Neural cell (in vitro differentiated cells): ENCODE measurements at regions not wholly inside any gene's neighbourhood (a gene's known extent, or its start where the extent isn't known, plus 50 kb on each side); places are given as distances from the start of the nearest gene placed in this dataset.

Source experiments
- CTCF ChIP-seq: fragments of 450-650 bp; IDR thresholded peaks from 2 replicates; pipeline ENCODE4 v1.5.1; 2014; ENCODE audit warnings: antibody characterized with exemption, mild to moderate bottlenecking, moderate library complexity; ENCODE audit not compliant: poor library complexity, severe bottlenecking
- EP300 ChIP-seq: fragments of 450-650 bp; conservative IDR thresholded peaks from 2 replicates; pipeline ENCODE4 v1.6.1; 2014; ENCODE audit warnings: antibody characterized with exemption, mild to moderate bottlenecking, moderate library complexity; ENCODE audit not compliant: poor library complexity, severe bottlenecking
- EZH2 ChIP-seq: fragments of 200-600, 300-800 bp; shearing (Covaris generic), sonication (generic); IDR thresholded peaks from 2 replicates; pipeline ENCODE4 v1.6.1; 2014; ENCODE audit warnings: antibody characterized with exemption, low read length, borderline replicate concordance, mild to moderate bottlenecking; ENCODE audit not compliant: insufficient read depth, poor library complexity, severe bottlenecking
- POLR2AphosphoS5 ChIP-seq: IDR thresholded peaks from 2 replicates; pipeline ENCODE4 v1.6.1; 2012

- TF ChIP-seq EP300 (no peak), POLR2AphosphoS5 (no peak), EZH2 (no peak), CTCF (no peak)
These were observed 307.5 kb downstream of the ZNF608 start for GRCh38 chr5:124438903-124439281.
